ENCODE measurements at regions not wholly inside any gene's neighbourhood (a gene's known extent, or its start where the extent isn't known, plus 50 kb on each side); places are given as distances from the start of the nearest gene placed in this dataset.
"Not testable (repeated sequence)": the region's sequence is repeated elsewhere in the genome, so short reads cannot be mapped to it uniquely, and the experiment has no call there.

DNA sequence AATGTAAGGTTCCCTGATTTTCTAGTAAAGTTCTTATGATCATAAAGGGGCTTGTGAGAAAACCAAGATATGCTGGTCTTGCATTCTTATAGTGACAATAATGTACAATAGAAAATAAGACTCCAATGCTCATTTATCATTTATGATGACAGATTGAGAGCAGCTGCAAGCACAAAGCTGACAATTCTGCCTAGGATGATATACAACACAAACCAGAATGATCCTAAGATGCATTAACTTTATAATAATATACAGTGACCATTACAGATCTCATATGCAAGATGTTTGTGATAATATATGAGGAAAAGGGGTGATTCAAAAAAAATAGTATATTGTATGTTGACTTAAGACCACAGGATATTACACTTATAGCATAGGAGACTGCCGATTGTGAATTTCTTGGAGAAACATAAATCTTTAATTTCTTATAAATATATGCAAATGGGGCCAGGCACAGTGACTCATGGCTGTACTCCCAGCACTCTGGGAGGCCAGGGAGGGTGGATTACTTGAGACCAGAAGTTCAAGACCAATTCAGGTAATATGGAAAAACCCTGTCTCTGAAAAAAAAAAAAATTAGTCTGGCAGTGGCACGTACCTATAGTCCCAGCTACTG lies 387.0 kb downstream of the ZBBX start:
- DNase-seq (ENCODE audit: low spot score) = no peak

DNA sequence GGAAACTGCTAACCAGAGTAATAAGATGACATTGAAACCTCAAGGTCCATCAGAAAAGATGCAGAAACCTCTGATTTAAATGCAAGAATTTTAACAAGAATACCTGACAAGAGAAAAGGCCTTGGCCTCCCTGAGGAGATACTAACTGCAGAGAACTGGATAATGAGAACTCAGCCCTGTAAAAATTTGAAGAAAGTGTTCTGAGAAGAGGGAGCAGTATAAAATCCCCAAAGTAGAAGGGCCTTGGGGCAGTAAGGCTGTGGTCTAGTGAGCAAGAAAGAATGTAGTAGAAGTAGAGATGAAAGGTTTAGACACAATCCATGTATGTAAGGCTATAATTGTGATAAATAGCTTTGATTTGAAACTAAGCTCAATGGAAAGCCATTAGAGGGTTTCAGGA lies 394.1 kb downstream of the ZBBX start:
- DNase-seq (ENCODE audit: low spot score) = no peak

DNA sequence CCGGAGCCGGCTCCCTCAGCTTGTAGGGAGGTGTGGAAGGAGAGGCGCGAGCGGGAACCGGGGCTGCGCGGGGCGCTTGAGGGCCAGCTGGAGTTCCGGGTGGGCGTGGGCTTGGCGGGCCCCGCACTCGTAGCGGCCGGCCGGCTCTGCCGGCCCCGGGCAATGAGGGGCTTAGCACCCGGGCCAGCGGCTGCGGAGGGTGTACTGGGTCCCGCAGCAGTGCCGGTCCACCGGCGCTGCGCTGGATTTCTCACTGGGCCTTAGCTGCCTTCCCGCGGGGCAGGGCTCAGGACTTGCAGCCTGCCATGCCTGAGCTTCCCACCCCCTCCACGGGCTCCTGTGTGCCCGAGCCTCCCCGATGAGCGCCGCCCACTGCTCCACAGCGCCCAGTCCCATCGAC lies 404.3 kb downstream of the ZBBX start:
- not testable (repeated sequence) for DNase-seq (ENCODE audit: low spot score)

DNA sequence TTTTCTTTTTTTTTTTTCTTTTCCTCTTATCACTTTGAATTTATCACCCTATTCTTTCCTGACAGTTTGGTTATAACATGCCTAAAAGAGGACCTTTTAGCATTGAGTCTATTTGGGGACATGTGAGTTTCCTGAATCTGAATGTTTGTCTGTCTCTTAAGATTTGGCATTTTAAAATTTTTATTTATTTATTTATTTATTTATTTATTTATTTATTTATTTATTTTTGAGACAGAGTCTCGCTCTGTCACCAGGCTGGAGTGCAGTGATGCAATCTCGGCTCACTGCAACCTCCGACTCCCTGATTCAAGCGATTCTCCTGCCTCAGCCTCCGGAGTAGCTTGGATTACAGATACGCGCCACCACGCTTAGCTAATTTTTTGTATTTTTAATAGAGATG lies 412.4 kb downstream of the ZBBX start:
- not testable (repeated sequence) for DNase-seq (ENCODE audit: low spot score)

DNA sequence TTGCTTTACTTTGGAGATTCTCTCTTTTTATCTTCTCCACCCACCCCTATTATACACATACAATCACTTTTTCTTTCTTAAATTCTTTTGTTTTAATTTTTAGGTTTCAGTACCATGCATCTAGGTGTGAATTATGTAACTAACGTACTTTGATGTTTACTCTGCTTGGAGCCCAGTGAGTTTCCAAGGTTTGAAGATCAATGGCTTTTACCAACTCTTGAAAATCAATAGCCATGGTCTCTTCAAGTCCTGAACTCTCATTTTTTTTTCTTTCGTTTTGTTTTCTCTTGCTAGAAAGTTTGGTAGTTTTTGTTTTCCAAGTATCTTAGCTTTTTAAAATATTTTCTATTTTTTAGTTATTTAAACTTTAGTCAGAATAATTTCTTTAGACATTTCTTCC lies 417.2 kb downstream of the ZBBX start:
- no peak for DNase-seq (ENCODE audit: low spot score)

DNA sequence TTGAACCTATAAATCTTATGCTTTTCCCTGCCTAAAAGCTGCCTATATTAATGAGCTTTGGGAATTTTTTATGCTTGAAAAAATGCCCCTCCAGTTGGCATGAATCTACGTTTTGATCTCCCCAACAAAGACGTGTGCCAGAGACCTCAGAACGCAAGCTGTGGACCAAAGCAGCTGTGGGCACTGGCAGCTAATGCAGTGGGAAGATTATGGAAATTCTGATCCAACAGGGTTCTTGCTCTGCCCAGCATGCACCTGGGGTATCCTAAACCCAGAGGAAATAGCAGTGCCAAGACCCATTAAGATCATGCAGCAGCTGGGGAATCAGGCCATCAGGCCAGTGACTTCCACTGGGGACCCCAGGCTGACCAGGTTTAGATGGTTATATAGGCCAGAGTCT lies 423.0 kb downstream of the ZBBX start:
- DNase-seq (ENCODE audit: low spot score) = no peak

DNA sequence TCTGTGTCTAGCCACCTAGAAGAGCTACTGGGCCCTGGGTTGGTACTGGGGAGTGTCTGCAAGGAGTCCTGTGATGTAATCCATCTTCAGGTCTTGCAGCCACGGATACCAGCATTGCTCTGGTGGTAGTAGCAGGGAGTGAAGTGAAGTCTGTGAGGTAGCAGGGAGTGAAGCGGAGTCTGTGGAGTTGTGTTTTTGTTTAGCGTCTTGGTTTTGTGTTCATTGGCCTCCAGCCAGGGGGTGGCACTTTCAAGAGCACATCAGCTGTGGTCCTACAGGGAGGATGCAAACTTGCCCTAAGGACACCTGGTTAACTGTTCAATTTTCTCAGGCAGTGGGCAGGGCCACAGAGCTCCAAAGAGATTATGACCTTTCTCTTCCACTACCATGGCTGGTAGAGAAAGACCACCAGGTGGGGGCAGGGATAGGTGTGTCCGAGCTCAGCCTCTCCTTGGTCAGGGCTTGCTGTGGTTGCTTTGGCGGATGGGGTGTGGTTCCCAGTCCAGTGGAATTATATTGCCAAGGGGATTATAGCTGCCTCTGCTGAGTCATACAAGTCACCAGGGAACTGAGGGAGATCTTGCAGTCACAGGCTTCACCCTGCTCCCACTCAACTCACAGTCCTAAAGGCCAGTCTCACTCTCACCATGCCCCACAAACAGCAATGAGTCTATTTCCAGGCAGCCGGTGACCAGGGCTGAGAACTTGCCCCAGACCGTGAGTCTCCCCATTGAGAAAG lies 424.7 kb downstream of the ZBBX start:
- DNase-seq (ENCODE audit: low spot score) = no peak

DNA sequence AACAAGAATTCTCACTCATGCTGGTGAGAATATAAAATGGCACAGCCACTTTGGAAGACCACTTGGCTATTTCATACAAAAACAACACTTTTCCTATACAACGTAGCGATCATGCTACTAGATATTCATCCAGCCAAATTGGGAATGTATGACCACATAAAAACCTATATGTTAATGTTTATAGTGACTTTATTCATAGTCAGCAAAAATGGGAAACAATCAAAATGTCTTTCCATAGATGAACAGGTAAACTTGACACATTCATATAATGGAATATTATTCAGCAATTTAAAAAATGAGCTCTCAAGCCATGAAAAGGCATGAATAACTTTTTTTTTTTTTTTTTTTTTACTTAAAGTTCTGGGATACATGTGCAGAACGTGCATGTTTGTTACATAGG lies 445.2 kb downstream of the ZBBX start:
- DNase-seq (ENCODE audit: low spot score) = no peak

DNA sequence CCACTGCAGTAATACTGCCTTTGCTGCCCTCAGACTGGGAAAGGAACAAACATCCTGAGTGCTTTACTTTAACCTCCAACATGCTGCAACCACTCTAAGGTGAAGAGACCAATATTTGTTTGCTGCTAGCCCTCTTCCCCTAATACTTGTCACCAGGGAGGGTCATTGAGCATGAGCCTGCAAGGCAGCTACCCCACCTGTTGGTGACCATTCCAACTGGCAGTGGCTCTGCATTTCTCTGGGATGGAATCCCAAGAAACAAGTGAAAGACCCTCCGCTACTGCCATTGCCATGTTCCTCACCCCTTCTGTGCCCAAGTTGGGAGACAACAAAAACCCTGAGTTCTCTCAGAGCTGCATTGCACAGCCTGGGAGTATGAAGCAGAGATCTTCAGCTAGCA lies 462.7 kb downstream of the ZBBX start:
- no peak for DNase-seq (ENCODE audit: low spot score)

DNA sequence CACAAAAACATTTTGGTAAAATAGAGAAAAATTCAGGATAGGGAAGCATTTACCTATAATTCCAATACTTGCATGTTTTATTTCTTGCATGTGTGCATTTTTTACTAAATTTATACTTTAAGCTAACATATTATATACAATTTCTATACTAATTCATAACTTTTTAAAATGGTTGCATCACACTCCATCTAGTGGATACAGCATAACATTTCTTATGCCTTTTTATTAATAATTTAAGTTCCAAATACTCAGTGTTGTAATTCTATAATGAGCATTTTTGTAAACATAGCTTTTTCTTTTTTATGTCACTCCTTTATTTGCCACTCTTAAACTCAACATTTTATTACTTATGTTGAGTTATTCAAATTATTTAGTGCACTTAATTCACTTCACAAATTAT lies 477.7 kb downstream of the ZBBX start:
- DNase-seq (ENCODE audit: low spot score) = no peak

DNA sequence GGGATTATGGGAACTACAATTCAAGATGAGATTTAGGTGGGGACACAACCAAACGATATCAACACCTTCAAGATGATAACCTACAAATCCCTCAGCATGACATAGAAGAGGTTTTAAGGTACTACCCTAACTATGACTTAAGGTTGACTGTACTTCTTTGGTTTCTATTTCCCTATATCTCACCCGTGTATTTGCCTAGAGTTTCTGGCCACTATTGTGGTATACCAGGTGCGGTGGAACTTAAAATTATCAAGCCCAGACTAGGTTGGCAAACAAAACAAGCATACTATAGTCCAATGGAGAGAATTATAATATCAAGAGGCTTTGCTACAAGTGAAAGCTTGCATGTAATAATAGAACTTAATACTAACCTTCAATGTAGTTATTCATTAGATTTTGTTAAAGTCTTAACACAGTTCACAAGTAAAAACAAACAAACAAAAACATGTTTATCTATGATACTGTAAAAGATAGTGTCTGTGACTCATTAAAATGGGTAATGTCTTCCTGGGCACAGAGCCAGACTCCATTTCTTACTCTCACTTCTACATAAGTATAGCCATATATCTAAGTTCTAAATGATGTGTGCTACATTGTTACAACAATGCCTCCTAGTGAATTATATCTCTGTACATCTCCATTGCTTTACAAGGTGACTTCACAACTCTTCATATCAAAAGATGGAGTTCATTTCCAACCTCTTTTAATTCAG lies 479.1 kb downstream of the ZBBX start:
- DNase-seq (ENCODE audit: low spot score) = no peak

DNA sequence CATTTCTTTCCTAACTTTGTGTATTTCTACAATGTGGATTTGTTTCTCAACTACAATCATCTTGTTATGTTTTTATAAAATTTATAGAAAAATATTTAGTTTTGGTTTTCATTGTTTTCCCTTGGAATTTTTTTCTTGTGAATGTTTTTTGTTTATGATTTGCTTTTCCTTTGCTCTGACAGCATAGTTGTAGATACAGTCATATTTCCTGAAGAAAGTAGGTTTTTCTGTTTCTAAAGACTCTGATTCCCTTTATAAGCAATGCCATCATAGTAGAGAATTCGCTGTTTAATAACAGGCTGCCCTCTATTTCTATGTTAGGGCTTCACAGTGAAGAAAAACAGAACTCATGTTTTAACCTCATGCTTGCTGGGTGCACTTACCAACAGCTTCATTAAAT lies 482.3 kb downstream of the ZBBX start:
- no peak for DNase-seq (ENCODE audit: low spot score)

DNA sequence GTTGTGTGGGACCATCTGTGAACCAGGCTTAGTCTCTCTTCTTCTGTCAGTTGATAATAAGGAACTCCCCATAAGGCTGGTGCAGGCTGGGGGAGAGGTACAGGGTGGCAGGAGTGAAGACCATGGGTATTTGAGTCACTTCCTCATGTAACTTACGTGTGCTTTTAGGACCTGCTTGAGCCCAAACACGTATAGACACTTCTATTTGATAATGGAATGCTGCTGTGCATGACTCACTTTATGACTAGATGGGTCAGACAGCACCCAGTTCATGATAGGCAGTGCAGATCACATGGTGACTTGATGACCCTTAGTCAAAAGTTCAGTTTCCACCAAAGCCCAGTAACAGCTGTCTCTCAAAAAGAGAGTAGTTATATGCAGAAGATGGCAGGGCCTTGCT lies 490.9 kb downstream of the ZBBX start:
- no peak for DNase-seq (ENCODE audit: low spot score)

DNA sequence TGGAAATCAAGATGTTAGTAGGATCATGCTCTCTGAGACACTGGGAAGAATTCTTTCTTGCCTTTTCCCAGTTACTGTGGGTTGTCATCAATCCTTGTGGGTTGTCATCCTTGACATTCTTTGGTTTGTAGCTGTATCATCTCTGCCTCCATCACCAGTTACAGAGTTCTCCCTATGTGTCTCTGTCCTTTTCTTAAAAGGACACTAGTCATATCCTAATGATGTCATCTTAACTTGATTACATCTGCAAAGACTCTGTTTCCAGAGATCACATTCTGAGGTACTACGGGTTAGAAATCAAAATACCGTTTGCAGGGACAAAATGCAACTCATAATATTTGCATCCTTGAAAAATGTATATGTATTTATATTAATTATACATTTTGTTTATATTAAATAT lies 500.4 kb downstream of the ZBBX start:
- DNase-seq (ENCODE audit: low spot score) = no peak

DNA sequence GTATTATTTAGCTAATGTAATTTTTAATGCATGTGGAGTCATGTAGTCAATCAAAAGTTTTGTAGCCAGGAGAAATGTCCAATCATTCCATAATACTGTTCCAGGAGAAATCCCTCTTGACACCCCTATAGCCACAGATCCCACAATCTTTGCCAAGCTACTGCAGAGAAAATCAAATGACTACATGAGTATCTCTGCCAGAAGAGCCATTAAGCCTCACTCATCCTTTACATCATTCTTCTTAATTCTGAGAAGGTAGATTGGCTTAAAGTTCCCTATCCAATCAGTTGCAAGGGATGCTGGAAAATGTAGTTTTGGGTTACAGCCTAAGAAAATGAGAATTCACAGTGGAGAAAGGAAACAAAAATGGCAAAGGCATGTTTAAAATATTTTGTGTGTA lies 502.1 kb downstream of the ZBBX start:
- no peak for DNase-seq (ENCODE audit: low spot score)

DNA sequence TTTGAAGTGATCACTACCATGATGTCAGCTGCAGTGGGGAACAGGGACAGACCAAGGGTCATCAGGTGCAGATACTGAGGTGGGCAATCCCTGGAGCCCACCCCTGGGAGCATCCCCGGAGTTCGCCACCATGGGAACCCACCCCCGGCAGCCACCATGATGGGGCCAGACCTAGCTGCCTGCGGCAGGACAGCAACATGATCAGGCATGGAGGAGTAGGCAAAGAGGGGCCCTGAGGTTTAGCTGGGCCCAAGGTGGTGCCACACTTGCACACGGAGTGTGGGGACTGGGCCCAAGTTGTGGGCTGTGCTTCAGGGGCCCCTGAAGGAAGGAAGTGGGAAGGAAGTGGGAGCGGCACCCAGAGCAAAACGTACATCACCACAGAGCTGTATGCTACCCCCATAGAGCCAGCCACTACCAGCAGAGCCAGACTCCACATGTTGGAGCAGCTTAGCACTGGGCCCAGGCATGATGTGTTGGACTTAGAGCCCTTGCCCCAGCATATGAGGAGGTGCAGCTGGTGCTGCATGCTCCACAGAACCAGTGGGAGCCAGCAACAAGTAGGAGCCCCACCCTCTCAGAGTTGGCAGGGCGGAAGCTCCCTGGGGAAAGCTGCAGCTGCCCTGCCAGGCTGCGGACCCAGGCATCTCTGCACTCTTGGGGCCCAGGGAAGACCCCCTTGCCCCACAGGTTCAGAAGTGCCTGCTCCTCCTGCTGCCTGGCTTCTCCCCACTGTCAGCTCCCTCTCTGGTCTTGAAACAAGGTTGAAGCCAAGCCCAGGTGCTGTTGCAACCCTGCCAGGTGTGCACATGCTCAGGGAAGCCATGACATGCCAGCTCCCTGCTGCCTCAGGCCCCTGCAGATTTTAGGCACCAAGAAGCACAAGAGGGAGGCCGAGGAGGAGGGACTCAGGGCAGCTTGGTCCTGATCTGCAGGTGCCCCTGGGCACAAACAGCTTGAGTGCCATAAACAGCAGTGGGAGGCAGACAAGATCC lies 515.3 kb downstream of the ZBBX start:
- no peak for DNase-seq (ENCODE audit: low spot score)

DNA sequence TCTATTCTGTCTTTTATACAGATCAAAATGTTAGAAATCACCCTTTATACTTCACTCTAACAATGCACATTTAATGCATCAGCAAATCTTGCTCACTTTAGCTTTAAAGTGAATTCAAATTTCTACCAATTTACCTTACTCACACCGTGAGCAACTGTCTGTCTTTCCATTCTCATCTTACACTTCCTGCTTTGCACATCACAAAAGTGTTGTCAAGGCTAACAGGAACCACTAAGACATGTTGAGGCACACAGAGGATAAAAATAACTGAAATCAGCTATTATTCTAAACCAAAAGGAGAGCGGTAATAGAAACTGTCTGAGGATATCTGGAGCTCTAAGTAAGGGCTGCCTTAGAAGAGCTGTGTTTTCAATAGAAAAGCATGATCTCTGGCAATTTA lies 519.9 kb downstream of the ZBBX start:
- no peak for DNase-seq (ENCODE audit: low spot score)

DNA sequence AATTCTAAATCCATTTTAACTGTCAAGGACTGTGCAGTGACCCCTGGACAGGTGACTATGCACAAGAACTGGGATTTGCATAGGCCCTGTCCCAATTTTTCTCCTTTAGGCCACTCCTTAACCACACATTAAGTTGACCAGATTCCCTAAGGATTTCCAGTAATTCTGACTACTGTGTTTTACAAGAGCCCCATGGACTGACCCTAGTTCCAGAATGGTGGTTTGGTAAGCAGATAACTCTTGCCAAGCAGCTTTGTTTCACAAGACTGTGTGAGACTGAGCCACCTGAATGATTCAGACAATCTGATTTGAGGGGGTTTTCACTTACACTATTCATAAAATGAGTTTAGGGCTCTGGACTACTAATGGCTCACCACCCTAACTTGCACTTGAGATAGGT lies 535.8 kb downstream of the ZBBX start:
- DNase-seq (ENCODE audit: low spot score) = no peak

DNA sequence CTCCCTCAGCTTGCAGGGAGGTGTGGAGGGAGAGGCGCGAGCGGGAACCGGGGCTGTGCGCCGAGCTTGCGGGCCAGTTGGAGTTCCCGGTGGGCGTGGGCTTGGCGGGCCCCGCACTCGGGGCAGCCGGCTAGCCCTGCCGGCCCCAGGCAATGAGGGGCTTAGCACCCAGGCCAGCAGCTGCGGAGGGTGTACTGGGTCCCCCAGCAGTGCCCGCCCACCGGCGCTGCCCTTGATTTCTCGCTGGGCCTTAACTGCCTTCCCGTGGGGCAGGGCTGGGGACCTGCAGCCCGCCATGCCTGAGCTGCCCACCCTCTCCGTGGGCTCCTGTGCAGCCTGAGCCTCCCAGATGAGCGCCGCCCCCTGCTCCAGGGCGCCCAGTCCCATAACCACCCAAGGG lies 537.3 kb downstream of the ZBBX start:
- DNase-seq (ENCODE audit: low spot score) = not testable (repeated sequence)

DNA sequence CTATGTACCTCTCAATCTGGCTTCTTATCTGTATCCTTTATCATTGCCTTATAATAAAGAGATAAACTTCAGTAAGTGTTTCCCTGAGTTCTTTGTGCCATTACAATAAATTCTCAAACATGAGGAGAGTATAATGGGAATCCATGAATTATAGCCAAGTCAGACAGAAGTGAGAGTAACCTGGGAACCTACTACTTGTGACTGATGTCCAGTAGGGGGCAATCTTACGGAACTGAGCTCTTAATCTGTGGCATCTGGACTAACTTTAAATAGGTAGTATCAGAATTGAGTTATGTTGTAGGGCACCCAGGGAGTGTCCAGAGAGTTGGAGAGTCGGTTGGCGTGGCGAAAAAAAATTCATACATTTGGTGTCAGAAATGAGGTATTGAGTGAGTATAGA lies 542.6 kb downstream of the ZBBX start:
- no peak for DNase-seq (ENCODE audit: low spot score)

DNA sequence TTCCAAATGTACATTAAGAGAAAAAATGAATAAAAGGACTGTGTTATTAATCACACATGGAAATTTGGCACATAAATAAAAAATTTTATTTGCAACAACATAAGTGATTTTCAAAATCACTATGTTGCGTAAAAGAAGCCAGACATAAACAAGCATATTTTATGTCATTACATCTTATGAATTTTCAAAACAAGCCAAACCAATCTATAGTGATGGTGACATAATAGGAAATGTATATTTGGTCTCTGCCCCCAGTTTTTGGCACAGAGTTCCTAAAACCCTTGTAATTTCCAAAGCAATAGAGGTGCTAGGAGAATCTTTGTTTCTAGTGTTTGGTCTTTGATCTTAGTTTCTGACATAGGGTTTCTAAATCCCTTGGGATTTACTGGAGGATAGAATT lies 543.3 kb downstream of the ZBBX start:
- DNase-seq (ENCODE audit: low spot score) = no peak

DNA sequence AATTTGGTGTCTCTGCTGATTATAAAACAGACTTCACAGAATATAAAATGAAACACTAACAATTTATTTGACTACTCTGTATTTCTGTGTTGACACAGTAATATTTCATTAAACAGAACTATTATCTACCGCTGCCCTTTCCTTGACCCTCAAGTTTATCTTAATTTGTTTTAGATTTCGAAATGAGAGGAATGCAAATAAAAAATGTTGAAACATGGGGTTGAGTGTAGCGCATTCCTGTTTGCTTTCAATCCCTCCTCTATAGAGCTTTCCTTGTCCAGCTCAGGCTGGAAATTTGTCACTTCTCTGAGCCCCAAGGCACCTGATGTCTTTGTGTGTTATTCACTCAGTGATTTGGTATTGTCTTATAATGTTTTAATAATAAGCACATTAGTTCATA lies 550.2 kb downstream of the ZBBX start:
- DNase-seq (ENCODE audit: low spot score) = no peak

Measured in pons (tissue), 1 donor.